ENCODE measurements at regions not wholly inside any gene's neighbourhood (a gene's known extent, or its start where the extent isn't known, plus 50 kb on each side); places are given as distances from the start of the nearest gene placed in this dataset.
A peak's percentile ranks its signal among the peaks of the same experiment; 100 is the strongest.

DNA sequence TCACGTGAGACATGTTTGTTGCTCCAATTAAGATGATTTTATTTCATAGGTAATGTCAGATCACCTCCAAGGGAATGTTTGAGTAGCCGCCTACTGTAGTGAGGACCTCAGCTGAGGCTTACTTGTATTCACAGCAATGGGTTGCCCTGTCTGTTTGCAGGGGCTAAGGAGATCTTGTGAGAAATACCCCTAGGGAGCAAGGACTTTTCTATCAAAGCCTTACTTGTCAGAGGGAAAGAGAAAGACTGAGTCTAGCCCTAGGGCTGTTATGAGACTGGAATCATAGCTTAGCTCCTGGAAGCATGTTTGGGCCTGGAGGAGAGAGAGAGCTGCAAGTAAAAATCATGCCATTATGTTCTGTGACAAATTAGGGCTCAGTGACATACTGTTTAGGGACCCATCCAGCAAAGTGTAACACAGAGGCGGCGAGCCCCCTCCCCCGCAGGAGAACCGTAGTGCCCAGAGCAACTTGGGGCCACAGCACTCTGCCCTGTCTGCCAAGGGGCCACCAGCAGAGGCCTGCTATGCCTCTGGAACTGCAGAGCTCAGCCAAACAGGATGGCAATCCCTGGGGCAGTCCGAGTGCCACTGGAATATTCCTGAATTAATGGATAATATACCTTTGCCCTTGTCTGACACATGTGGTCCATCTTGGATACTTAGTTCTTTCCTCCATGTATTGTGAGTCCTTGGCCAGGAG is 178.8 kb downstream of the DACT1 start:
- no peak overlapping the region for H2BK12ac ChIP-seq (ENCODE audit: low read depth, low read length)
- H3K27ac ChIP-seq (ENCODE audit: low read depth, low read length), result no peak overlapping the region
- H2AFZ ChIP-seq (ENCODE audit: low read length), result no peak overlapping the region
- H3K4me3 ChIP-seq (ENCODE audit: extremely low read depth in 1 of 4, insufficient read depth in 2 of 4, low read depth in 3 of 4, low read length in 4 of 4), result no peak overlapping the region
- no peaks in the 10 kb centered on the region for H3K27me3 ChIP-seq (replicated peaks in 1 of 4; ENCODE audit: control insufficient read depth in 3 of 4, extremely low read depth in 1 of 4, insufficient read depth in 3 of 4, low read length in 3 of 4)
- POLR2A ChIA-PET (ENCODE audit: partially characterized antibody), result no interaction called here
- H2BK5ac ChIP-seq (ENCODE audit: low read depth, low read length), result no peak overlapping the region
- no peak overlapping the region for H4K5ac ChIP-seq (ENCODE audit: insufficient read length, low read depth, low read length)
- H3K23ac ChIP-seq (ENCODE audit: insufficient read length), result no peak overlapping the region
- 0 out of 2 replicates have a peak overlapping the region, but pooled peaks have one; percentile 1 for H4K8ac ChIP-seq (ENCODE audit: extremely low read depth, insufficient read depth, low read length)
- H4K91ac ChIP-seq (replicated peaks; ENCODE audit: insufficient read length, low read length), result no peak overlapping the region
- no peaks in the 10 kb centered on the region for H3K79me2 ChIP-seq (ENCODE audit: control insufficient read depth in 1 of 2, insufficient read depth in 2 of 2, low read length in 2 of 2)
- H3K14ac ChIP-seq (ENCODE audit: insufficient read length), result no peak overlapping the region
- H3K79me1 ChIP-seq (ENCODE audit: low read depth, low read length), result no peaks in the 10 kb centered on the region
- no peak overlapping the region for H2BK20ac ChIP-seq (ENCODE audit: low read length)
- no peak overlapping the region for H2AK5ac ChIP-seq (ENCODE audit: low read depth, low read length)
- H2BK15ac ChIP-seq (ENCODE audit: low read length), result no peak overlapping the region
- no peaks in the 10 kb centered on the region for H3K23me2 ChIP-seq (ENCODE audit: low read depth, low read length)
- no peak overlapping the region for H2BK120ac ChIP-seq (replicated peaks; ENCODE audit: low read depth, low read length)
- CTCF ChIA-PET (ENCODE audit: partially characterized antibody), result interaction anchor here (0.7 to 4.5 kb wide), 12 partner anchors 9 to 615 kb away, joined by 3 to 30 read pairs (median 3); no protein-coding TSS in a partner anchor
- H3K36me3 ChIP-seq (ENCODE audit: control insufficient read depth in 2 of 4, insufficient read depth in 4 of 4, low read length in 3 of 4), result no peaks in the 10 kb centered on the region
- H3K4ac ChIP-seq (replicated peaks; ENCODE audit: insufficient read length, low read depth, low read length), result no peak overlapping the region
- H3K9me3 ChIP-seq (ENCODE audit: insufficient read depth in 2 of 2, low read depth in 1 of 2, low read length in 1 of 2), result no peaks in the 10 kb centered on the region
- H3K56ac ChIP-seq (replicated peaks; ENCODE audit: insufficient read length, low read depth, low read length), result no peak overlapping the region
- H3K4me2 ChIP-seq (ENCODE audit: insufficient read depth in 1 of 2, low read depth in 2 of 2, low read length in 2 of 2), result no peak overlapping the region
- no peak overlapping the region for H3K18ac ChIP-seq (ENCODE audit: extremely low read depth, low read length)
- 86% methylated on average over 7 of the region's 7 CpGs; no CpG with 5 or more reads in 1 of the 2 experiments for WGBS, 2 experiments (ENCODE audit: extremely low coverage in 1 of 2, insufficient coverage in 1 of 2, insufficient read length in 1 of 2, insufficient replicate concordance in 2 of 2, low coverage in 1 of 2, low lambda C conversion rate in 2 of 2, missing lambda C conversion rate in 1 of 2)
- H3K9ac ChIP-seq (replicated peaks in 1 of 4; ENCODE audit: extremely low read depth in 1 of 4, low read depth in 3 of 4, low read length in 3 of 4), result no peak overlapping the region
- no peaks in the 10 kb centered on the region for H4K20me1 ChIP-seq (replicated peaks in 1 of 2; ENCODE audit: control insufficient read depth in 1 of 2, insufficient read depth in 2 of 2, low read length in 2 of 2)
- DNase-seq (ENCODE audit: low read depth in 1 of 2, low spot score in 2 of 2), result no peak
- H3K4me1 ChIP-seq (replicated peaks in 1 of 4; ENCODE audit: control insufficient read depth in 3 of 4, insufficient read depth in 4 of 4, low read length in 3 of 4), result no peaks in the 10 kb centered on the region
- no peak for FAIRE-seq
- no peak for TF ChIP-seq SP1 (IDR thresholded peaks at IDR 0.05; ENCODE audit: low read depth, low read length)
- TF ChIP-seq, protein P1, sequence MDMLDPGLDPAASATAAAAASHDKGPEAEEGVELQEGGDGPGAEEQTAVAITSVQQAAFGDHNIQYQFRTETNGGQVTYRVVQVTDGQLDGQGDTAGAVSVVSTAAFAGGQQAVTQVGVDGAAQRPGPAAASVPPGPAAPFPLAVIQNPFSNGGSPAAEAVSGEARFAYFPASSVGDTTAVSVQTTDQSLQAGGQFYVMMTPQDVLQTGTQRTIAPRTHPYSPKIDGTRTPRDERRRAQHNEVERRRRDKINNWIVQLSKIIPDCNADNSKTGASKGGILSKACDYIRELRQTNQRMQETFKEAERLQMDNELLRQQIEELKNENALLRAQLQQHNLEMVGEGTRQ (IDR thresholded peaks at IDR 0.05; ENCODE audit: low read length), result no peak
- TF ChIP-seq KDM1A (IDR thresholded peaks at IDR 0.05; ENCODE audit: borderline replicate concordance, low read length), result no peak
- TF ChIP-seq CHD1 (IDR thresholded peaks at IDR 0.05; ENCODE audit: low read depth, low read length), result no peak
- no peak for TF ChIP-seq TAF1 (IDR thresholded peaks at IDR 0.05; ENCODE audit: low read depth, low read length)
- no peak for TF ChIP-seq SIN3A (conservative IDR thresholded peaks at IDR 0.05 in 1 of 2, IDR thresholded peaks at IDR 0.05 in 1 of 2; ENCODE audit: low read depth in 1 of 2, low read length in 2 of 2)
- no peak for TF ChIP-seq SP2 (IDR thresholded peaks at IDR 0.05; ENCODE audit: low read length)
- TF ChIP-seq EP300 (IDR thresholded peaks at IDR 0.05; ENCODE audit: borderline replicate concordance in 1 of 2, low read depth in 2 of 2, low read length in 2 of 2), result no peak
- TF ChIP-seq KDM5A (IDR thresholded peaks at IDR 0.05; ENCODE audit: low read length), result no peak
- TF ChIP-seq NANOG (IDR thresholded peaks at IDR 0.05; ENCODE audit: insufficient read depth, low read depth, low read length, poor library complexity, severe bottlenecking), result no peak
- no peak for TF ChIP-seq FOSL1 (IDR thresholded peaks at IDR 0.05; ENCODE audit: insufficient read depth, low read depth, low read length)
